Muscle layer of colon (tissue), 2 donors: ENCODE measurements at regions not wholly inside any gene's neighbourhood (a gene's known extent, or its start where the extent isn't known, plus 50 kb on each side); places are given as distances from the start of the nearest gene placed in this dataset.

Experiments used
- H3K27ac ChIP-seq: one replicate; pipeline ENCODE4 v1.7.0; 2013; ENCODE audit warnings: low read depth, mild to moderate bottlenecking, low read length, moderate library complexity
- H3K27me3 ChIP-seq, 2 donors: one replicate each; pipeline ENCODE4 v1.7.0; 2013; ENCODE audit warnings: low read length in 2 of 2, mild to moderate bottlenecking in 2 of 2; ENCODE audit not compliant: insufficient read depth in 2 of 2, control insufficient read depth in 1 of 2
- H3K36me3 ChIP-seq: one replicate; pipeline ENCODE4 v1.7.0; 2013; ENCODE audit warnings: mild to moderate bottlenecking, low read length; ENCODE audit not compliant: insufficient read depth
- H3K4me1 ChIP-seq: one replicate; pipeline ENCODE4 v1.7.0; 2013; ENCODE audit warnings: mild to moderate bottlenecking, low read length; ENCODE audit not compliant: insufficient read depth
- H3K4me3 ChIP-seq, 2 donors: one replicate each; pipeline ENCODE4 v1.7.0; 2013; ENCODE audit warnings: low read length in 2 of 2, low read depth in 1 of 2, mild to moderate bottlenecking in 1 of 2, moderate library complexity in 1 of 2
- H3K9ac ChIP-seq: one replicate; pipeline ENCODE4 v1.7.0; 2013; ENCODE audit warnings: low read length
- H3K9me3 ChIP-seq: one replicate; pipeline ENCODE4 v1.7.0; 2013; ENCODE audit warnings: mild to moderate bottlenecking, low read length
- donor health status: abdominal sarcoma.
- donor health status: Adenocarcinoma of cecum.

- Histone ChIP-seq H3K9me3 (no peaks in the 10 kb centered on the region), H3K4me3 (no peak overlapping the region), H3K4me1 (no peaks in the 10 kb centered on the region), H3K36me3 (no peaks in the 10 kb centered on the region), H3K9ac (no peak overlapping the region), H3K27ac (no peak overlapping the region), H3K27me3 (no peaks in the 10 kb centered on the region)
Measured at GRCh38 chr15:47616876-47617275, 100.4 kb upstream of the SEMA6D start.

DNA sequence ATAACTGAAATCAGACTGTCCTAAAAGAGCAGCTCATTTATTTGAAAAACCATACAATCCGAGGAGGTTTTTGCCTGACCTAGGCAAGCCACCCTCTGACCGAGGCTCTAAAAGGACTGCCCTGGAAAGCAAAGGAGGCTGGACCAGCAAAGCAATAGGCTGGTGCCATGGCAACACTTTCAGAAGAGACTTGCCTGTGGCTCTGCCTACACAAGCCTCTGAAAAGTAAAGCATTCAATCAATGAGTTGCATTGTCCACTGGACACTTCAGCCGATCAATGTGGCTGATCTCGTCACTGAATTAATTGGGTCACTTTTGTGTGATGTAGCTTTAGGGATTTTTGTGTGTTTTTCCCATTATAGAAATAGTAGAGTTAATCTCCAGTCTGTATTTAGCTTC is 99.1 kb upstream of the SEMA6D start:
- Histone ChIP-seq H3K27ac (no peak overlapping the region), H3K4me1 (no peaks in the 10 kb centered on the region), H3K36me3 (no peaks in the 10 kb centered on the region), H3K9ac (no peak overlapping the region), H3K9me3 (no peaks in the 10 kb centered on the region), H3K27me3 (no peaks in the 10 kb centered on the region), H3K4me3 (no peak overlapping the region)

- Histone ChIP-seq H3K27me3 (no peaks in the 10 kb centered on the region), H3K4me3 (no peak overlapping the region), H3K9ac (no peak overlapping the region), H3K27ac (no peak overlapping the region), H3K36me3 (no peaks in the 10 kb centered on the region), H3K4me1 (no peaks in the 10 kb centered on the region), H3K9me3 (no peaks in the 10 kb centered on the region)
Measured at GRCh38 chr15:47620960-47621681, 96.2 kb upstream of the SEMA6D start.

DNA sequence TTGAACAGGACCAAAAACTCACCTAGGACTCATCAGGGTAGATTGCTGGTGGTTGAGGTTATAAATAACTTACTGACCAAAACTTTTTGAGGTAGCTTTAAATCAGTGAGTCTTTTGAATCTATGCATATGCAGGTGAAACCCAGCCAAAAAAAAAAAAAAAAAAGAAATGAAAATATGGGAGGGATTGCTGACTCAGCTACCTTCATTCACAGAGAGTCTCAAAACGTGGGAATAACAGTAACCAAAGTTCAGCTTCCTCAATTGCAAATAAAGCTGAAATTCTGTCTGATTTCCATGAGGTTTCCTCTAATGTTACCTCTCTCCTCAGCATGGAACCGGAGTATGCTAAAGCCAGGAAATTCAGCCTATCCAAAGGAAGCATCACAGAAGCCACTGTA is 95.2 kb upstream of the SEMA6D start:
- Histone ChIP-seq H3K27ac (no peak overlapping the region), H3K27me3 (no peaks in the 10 kb centered on the region), H3K9ac (no peak overlapping the region), H3K9me3 (no peaks in the 10 kb centered on the region), H3K36me3 (no peaks in the 10 kb centered on the region), H3K4me1 (no peaks in the 10 kb centered on the region), H3K4me3 (no peak overlapping the region)

GRCh38 chr15:47624503-47624902 is 92.8 kb upstream of the SEMA6D start:
- no peak overlapping the region for H3K27ac ChIP-seq

DNA sequence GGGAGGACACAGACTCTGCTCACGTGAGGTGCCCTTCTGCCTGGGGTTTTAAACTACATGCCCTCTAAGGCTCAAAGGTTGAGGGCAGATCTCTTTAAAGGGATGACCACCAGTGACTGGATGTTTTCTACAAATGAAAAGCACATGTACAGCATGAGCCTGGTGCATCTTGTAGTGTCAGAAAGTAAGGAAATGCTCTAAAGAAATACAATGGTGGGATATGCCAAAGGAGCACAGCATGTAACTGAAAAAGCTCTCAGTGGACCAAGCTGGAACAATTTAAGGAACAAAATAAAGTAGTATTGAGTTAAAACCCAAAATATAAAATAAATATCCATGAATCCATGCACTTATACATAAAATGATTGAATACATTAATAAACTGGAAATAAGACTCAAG is 78.3 kb upstream of the SEMA6D start:
- H3K4me1 ChIP-seq = no peaks in the 10 kb centered on the region
- H3K9ac ChIP-seq = no peak overlapping the region
- H3K36me3 ChIP-seq = no peaks in the 10 kb centered on the region
- H3K27me3 ChIP-seq = no peaks in the 10 kb centered on the region
- H3K27ac ChIP-seq = no peak overlapping the region
- H3K4me3 ChIP-seq = no peak overlapping the region
- H3K9me3 ChIP-seq = no peaks in the 10 kb centered on the region

More at GRCh38 chr15:47624503-47624902, 92.8 kb upstream of the SEMA6D start:
- Histone ChIP-seq H3K36me3 (no peaks in the 10 kb centered on the region), H3K4me3 (no peak overlapping the region), H3K9ac (no peak overlapping the region), H3K4me1 (no peaks in the 10 kb centered on the region), H3K27me3 (no peaks in the 10 kb centered on the region), H3K9me3 (no peaks in the 10 kb centered on the region)

DNA sequence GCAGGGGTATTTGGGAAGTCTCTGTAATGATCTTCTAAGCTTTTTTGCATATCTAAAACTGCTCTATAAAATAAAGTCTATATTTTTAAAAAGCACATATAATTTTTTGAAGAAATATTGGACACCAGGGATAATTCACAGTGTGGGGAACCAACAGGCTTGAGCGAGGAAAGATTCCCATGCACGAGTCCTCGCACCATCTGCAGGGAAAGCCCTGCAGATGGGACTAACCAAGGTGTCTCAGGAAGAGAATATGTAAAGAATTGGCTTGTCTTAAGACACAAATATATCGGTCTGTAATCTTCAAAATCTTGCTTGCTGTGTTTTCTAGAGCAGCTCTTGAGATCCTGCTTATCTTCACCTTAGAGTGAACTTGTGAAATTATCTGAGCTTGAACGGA is 77.2 kb upstream of the SEMA6D start:
- H3K4me1 ChIP-seq = no peaks in the 10 kb centered on the region
- H3K9ac ChIP-seq = no peak overlapping the region
- no peak overlapping the region for H3K4me3 ChIP-seq
- H3K27ac ChIP-seq = no peak overlapping the region
- H3K9me3 ChIP-seq = no peaks in the 10 kb centered on the region
- H3K27me3 ChIP-seq = no peaks in the 10 kb centered on the region
- H3K36me3 ChIP-seq = no peaks in the 10 kb centered on the region

DNA sequence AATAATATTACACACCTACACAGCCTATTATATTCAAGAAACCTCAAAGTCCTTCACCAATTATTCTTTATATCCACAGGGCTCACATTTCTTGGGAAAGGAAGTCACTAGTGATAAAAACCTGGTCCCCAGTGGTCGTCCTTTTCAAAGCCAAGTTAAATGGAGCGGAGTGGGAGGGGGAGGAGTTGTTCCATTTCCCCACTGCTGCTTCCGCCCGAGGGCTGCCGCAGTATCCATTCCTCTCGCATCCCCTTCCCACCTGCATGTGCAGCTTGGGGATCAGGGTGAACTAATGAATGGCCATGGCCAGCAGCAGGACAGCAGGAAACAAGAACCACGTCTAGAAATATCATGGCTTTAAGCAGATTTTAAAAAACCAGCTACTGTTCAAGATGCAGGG is 76.4 kb upstream of the SEMA6D start:
- Histone ChIP-seq H3K27me3 (no peaks in the 10 kb centered on the region), H3K9me3 (no peaks in the 10 kb centered on the region), H3K27ac (no peak overlapping the region), H3K4me1 (no peaks in the 10 kb centered on the region), H3K9ac (no peak overlapping the region), H3K4me3 (no peak overlapping the region), H3K36me3 (no peaks in the 10 kb centered on the region)

GRCh38 chr15:47644722-47645121 is 72.6 kb upstream of the SEMA6D start:
- Histone ChIP-seq H3K27ac (no peak overlapping the region), H3K9me3 (no peaks in the 10 kb centered on the region), H3K4me1 (no peaks in the 10 kb centered on the region), H3K9ac (no peak overlapping the region), H3K27me3 (no peaks in the 10 kb centered on the region), H3K36me3 (no peaks in the 10 kb centered on the region), H3K4me3 (no peak overlapping the region)

DNA sequence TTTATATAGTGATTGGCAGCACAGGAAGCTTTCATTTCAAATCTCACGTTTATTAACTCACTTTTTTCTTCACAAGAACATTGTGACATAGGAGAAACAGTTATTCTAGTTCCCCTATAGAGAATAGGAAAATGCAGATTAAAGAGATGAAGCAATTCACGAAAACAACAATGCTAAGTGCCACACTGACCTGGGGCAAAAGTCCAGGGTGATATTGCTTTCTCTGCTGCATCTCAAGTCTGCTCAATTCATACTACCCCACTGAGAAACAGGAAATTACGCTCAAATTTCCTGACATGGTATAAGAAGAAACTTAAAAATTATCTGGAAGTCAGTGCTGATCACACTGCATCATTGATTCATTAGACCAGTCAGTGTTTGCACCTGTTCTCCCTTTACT is 66.7 kb upstream of the SEMA6D start:
- Histone ChIP-seq H3K9ac (no peak overlapping the region), H3K4me3 (no peak overlapping the region), H3K9me3 (no peaks in the 10 kb centered on the region), H3K27ac (no peak overlapping the region), H3K4me1 (no peaks in the 10 kb centered on the region), H3K36me3 (no peaks in the 10 kb centered on the region), H3K27me3 (no peaks in the 10 kb centered on the region)

DNA sequence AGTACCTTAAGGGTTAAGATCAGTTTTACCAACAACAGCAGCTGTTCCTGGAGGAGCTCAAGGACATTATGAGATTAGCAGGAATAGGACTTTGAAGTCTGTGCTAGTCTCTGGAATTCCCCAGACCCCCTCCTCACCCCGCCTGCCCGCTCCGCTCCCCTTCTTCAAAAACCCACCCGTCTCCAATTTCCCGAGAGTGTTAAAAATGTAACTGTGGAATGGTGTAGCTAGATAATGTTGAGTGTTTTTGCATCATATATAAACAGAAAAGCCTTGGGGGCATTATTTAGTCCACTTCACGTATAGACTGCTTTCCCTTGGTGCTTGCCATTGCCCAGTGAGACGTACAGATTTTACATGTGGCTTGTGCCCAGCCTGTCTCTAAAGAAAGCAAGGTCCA is 65.0 kb upstream of the SEMA6D start:
- Histone ChIP-seq H3K9me3 (no peaks in the 10 kb centered on the region), H3K4me3 (no peak overlapping the region), H3K4me1 (no peaks in the 10 kb centered on the region), H3K36me3 (no peaks in the 10 kb centered on the region), H3K27me3 (no peaks in the 10 kb centered on the region), H3K9ac (no peak overlapping the region), H3K27ac (no peak overlapping the region)

DNA sequence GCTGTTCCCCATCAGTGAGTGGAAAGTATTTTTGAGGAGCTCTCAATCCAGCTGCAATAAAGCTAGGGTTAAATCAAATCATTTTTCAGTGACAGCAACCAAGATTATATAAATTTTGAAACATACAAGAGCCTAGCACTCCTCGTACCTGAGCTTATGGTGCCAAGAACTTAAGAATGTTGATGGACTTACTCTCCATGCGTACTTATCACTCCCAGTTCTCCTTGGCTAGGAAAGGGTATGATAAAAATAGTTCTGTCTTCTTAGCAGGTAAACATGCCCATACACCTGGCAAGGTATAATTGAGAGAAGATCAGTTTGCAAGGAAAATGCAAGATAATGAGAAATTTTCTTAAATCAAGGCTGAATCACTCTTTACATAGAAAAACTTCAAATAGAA is 64.5 kb upstream of the SEMA6D start:
- no peaks in the 10 kb centered on the region for H3K36me3 ChIP-seq
- no peaks in the 10 kb centered on the region for H3K27me3 ChIP-seq
- H3K4me1 ChIP-seq = no peaks in the 10 kb centered on the region
- H3K9me3 ChIP-seq = no peaks in the 10 kb centered on the region
- H3K9ac ChIP-seq = no peak overlapping the region
- no peak overlapping the region for H3K27ac ChIP-seq
- no peak overlapping the region for H3K4me3 ChIP-seq
